Right ventricle myocardium inferior (tissue), 1 donor: ENCODE measurements at regions not wholly inside any gene's neighbourhood (a gene's known extent, or its start where the extent isn't known, plus 50 kb on each side); places are given as distances from the start of the nearest gene placed in this dataset.

Source experiments
- ATAC-seq: fragments of 200-7000 bp; cut with Tn5 transposase; one replicate; pipeline ENCODE4 v1.9.1; 2020; ENCODE audit warnings: mild to moderate bottlenecking, moderate library complexity
- DNase-seq: peaks from one replicate; pipeline ENCODE4 v3.0.0; 2021; ENCODE audit errors: missing footprints
- intact Hi-C: fragments of 100-400 bp; cut with DNase I; formaldehyde crosslinking; loops from one replicate; pipeline ENCODE4 v1.11.0; 2022
- donor health status: DM: no; HTN: yes; CAD: no; lungs with severe emphysema.

GRCh38 chr13:73722120-73722519, 412.1 kb downstream of the KLF12 start:
- intact Hi-C loops, result no loop called here
- DNase-seq (no peak), ATAC-seq (no peak)

- DNase-seq (no peak), ATAC-seq (no peak)
- intact Hi-C loops, result no loop called here
Measured at GRCh38 chr13:73721571-73721970, 412.6 kb downstream of the KLF12 start.

GRCh38 chr13:73720216-73720840, 413.9 kb downstream of the KLF12 start:
- intact Hi-C loops, result no loop called here
- ATAC-seq (no peak), DNase-seq (no peak)

GRCh38 chr13:73718246-73718645, 416.0 kb downstream of the KLF12 start:
- intact Hi-C loops, result no loop called here
- no peak for ATAC-seq
- DNase-seq, result no peak

- DNase-seq (no peak), ATAC-seq (no peak)
- intact Hi-C loops, result no loop called here
Measured at GRCh38 chr13:73717632-73718031, 416.6 kb downstream of the KLF12 start.

- no peak for DNase-seq
- intact Hi-C loops, result no loop called here
- ATAC-seq, result no peak
Measured at GRCh38 chr13:73715911-73716510, 418.2 kb downstream of the KLF12 start.

GRCh38 chr13:73715114-73715910, 418.9 kb downstream of the KLF12 start:
- ATAC-seq (no peak), DNase-seq (no peak)
- intact Hi-C loops, result no loop called here

- ATAC-seq, result no peak
- intact Hi-C loops, result no loop called here
- no peak for DNase-seq
Measured at GRCh38 chr13:73714522-73714921, 419.7 kb downstream of the KLF12 start.

GRCh38 chr13:73708393-73708985, 425.7 kb downstream of the KLF12 start:
- DNase-seq, result no peak
- intact Hi-C loops, result loop anchor here (2.0 kb wide), 2 partner anchors 650 to 868 kb away; partner anchors contain the start of gene KLF5
- ATAC-seq, result no peak

GRCh38 chr13:73704587-73704986, 429.6 kb downstream of the KLF12 start:
- intact Hi-C loops, result no loop called here
- no peak for DNase-seq
- no peak for ATAC-seq

- DNase-seq, result no peak
- intact Hi-C loops, result no loop called here
- ATAC-seq, result no peak
Measured at GRCh38 chr13:73703606-73704005, 430.6 kb downstream of the KLF12 start.

GRCh38 chr13:73702419-73703071, 431.7 kb downstream of the KLF12 start:
- DNase-seq, result no peak
- intact Hi-C loops, result no loop called here
- no peak for ATAC-seq

- ATAC-seq (no peak), DNase-seq (no peak)
- intact Hi-C loops, result no loop called here
Measured at GRCh38 chr13:73701160-73701559, 433.0 kb downstream of the KLF12 start.

- no peak for ATAC-seq
- intact Hi-C loops, result no loop called here
- DNase-seq, result no peak
Measured at GRCh38 chr13:73698859-73699258, 435.3 kb downstream of the KLF12 start.

GRCh38 chr13:73697166-73697565, 437.0 kb downstream of the KLF12 start:
- ATAC-seq (no peak), DNase-seq (no peak)
- intact Hi-C loops, result no loop called here

GRCh38 chr13:73696713-73697112, 437.5 kb downstream of the KLF12 start:
- intact Hi-C loops, result no loop called here
- ATAC-seq (no peak), DNase-seq (no peak)

- ATAC-seq (no peak), DNase-seq (no peak)
- intact Hi-C loops, result no loop called here
Measured at GRCh38 chr13:73696271-73696670, 437.9 kb downstream of the KLF12 start.

GRCh38 chr13:73695325-73695724, 438.9 kb downstream of the KLF12 start:
- intact Hi-C loops, result no loop called here
- DNase-seq (no peak), ATAC-seq (no peak)

GRCh38 chr13:73693215-73693614, 441.0 kb downstream of the KLF12 start:
- ATAC-seq (no peak), DNase-seq (no peak)
- intact Hi-C loops, result no loop called here
